ENCODE measurements at regions not wholly inside any gene's neighbourhood (a gene's known extent, or its start where the extent isn't known, plus 50 kb on each side); places are given as distances from the start of the nearest gene placed in this dataset.

DNA sequence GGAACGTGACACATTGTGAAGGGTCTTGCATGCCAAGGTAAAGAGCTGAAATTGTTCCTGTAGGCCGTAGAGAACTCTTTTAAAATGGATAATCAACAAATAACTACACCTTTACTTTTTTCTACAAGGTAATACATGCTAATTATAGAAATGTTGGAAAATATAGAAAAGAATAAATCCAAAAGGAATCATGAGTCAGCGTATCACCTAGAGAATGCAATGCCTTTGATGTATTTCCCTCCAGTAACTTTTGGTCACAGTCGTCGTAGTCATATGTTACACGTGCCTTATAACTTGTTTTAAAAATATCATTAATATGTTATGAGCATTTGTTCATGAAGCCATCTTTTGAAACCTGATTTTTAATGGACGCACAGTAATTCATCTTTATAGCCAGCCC lies 100.6 kb downstream of the LIPG start:
- H3K79me2 ChIP-seq (ENCODE audit: insufficient read depth): no peaks in the 10 kb centered on the region
- no peak overlapping the region for H3K4me2 ChIP-seq
- no peak overlapping the region for H3K27ac ChIP-seq (ENCODE audit: low read depth in 2 of 2, low read length in 1 of 2)
- ChIA-PET CTCF (no interaction called here), POLR2A (no interaction called here)
- peaks cover 4 to 11% of the 10 kb centered on the region in 2 experiments for H3K4me1 ChIP-seq (ENCODE audit: control insufficient read depth in 1 of 2, insufficient read depth in 2 of 2, low read depth in 1 of 2, low read length in 1 of 2)
- WGBS (ENCODE audit: low lambda C conversion rate): 90% methylated on average over 7 of the region's 7 CpGs
- no peak overlapping the region for H3K9ac ChIP-seq
- H3F3A ChIP-seq (replicated peaks; ENCODE audit: insufficient read depth): peaks cover 19% of the 10 kb centered on the region
- no peaks in the 10 kb centered on the region for H3K27me3 ChIP-seq (ENCODE audit: insufficient read depth)
- no peaks in the 10 kb centered on the region for H3K9me2 ChIP-seq
- no peaks in the 10 kb centered on the region for H3K9me3 ChIP-seq
- no peak for DNase-seq
- H3K4me3 ChIP-seq (ENCODE audit: low read depth in 2 of 2, low read length in 1 of 2): no peak overlapping the region
- H3K36me3 ChIP-seq (replicated peaks in 1 of 2; ENCODE audit: control insufficient read depth in 1 of 2, insufficient read depth in 2 of 2, low read length in 1 of 2): no peaks in the 10 kb centered on the region
- H4K20me1 ChIP-seq (ENCODE audit: insufficient read depth): no peaks in the 10 kb centered on the region
- no peak overlapping the region for H2AFZ ChIP-seq (ENCODE audit: low read depth)
- TF ChIP-seq TEAD4 (IDR thresholded peaks at IDR 0.05; ENCODE audit: borderline replicate concordance, insufficient read depth) (no peak), EZH2phosphoT487 (IDR thresholded peaks at IDR 0.05; ENCODE audit: borderline replicate concordance, low read depth) (no peak), MEF2A (IDR thresholded peaks at IDR 0.05; ENCODE audit: borderline replicate concordance, low read depth) (no peak), ELF1 (IDR thresholded peaks at IDR 0.05) (no peak), JUND (IDR thresholded peaks at IDR 0.05) (no peak), FOSL2 (IDR thresholded peaks at IDR 0.05; ENCODE audit: borderline replicate concordance, low read depth) (no peak), FOXJ3 (CRISPR knock-in tag; IDR thresholded peaks at IDR 0.05) (no peak), EP300 (IDR thresholded peaks at IDR 0.05; ENCODE audit: borderline replicate concordance in 1 of 2, low read depth in 1 of 2, low read length in 1 of 2) (no peak), RCOR1 (IDR thresholded peaks at IDR 0.05; ENCODE audit: low read length) (no peak), POLR2AphosphoS5 (IDR thresholded peaks at IDR 0.05; ENCODE audit: low read depth, low read length) (no peak), MAX (IDR thresholded peaks at IDR 0.05; ENCODE audit: low read depth) (no peak), MXI1 (IDR thresholded peaks at IDR 0.05; ENCODE audit: low read depth, low read length) (no peak), REST (IDR thresholded peaks at IDR 0.05; ENCODE audit: low read depth, low read length) (no peak), NFIC (IDR thresholded peaks at IDR 0.05; ENCODE audit: borderline replicate concordance) (no peak), USF1 (IDR thresholded peaks at IDR 0.05; ENCODE audit: borderline replicate concordance, low read depth) (no peak), CHD2 (IDR thresholded peaks at IDR 0.05; ENCODE audit: low read length, partially characterized antibody) (no peak), FOXM1 (IDR thresholded peaks at IDR 0.05; ENCODE audit: low read depth) (no peak)
- TF ChIP-seq, protein P1, sequence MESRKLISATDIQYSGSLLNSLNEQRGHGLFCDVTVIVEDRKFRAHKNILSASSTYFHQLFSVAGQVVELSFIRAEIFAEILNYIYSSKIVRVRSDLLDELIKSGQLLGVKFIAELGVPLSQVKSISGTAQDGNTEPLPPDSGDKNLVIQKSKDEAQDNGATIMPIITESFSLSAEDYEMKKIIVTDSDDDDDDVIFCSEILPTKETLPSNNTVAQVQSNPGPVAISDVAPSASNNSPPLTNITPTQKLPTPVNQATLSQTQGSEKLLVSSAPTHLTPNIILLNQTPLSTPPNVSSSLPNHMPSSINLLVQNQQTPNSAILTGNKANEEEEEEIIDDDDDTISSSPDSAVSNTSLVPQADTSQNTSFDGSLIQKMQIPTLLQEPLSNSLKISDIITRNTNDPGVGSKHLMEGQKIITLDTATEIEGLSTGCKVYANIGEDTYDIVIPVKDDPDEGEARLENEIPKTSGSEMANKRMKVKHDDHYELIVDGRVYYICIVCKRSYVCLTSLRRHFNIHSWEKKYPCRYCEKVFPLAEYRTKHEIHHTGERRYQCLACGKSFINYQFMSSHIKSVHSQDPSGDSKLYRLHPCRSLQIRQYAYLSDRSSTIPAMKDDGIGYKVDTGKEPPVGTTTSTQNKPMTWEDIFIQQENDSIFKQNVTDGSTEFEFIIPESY (IDR thresholded peaks at IDR 0.05; ENCODE audit: borderline replicate concordance, low read depth): no peak
- TF ChIP-seq, protein P2, sequence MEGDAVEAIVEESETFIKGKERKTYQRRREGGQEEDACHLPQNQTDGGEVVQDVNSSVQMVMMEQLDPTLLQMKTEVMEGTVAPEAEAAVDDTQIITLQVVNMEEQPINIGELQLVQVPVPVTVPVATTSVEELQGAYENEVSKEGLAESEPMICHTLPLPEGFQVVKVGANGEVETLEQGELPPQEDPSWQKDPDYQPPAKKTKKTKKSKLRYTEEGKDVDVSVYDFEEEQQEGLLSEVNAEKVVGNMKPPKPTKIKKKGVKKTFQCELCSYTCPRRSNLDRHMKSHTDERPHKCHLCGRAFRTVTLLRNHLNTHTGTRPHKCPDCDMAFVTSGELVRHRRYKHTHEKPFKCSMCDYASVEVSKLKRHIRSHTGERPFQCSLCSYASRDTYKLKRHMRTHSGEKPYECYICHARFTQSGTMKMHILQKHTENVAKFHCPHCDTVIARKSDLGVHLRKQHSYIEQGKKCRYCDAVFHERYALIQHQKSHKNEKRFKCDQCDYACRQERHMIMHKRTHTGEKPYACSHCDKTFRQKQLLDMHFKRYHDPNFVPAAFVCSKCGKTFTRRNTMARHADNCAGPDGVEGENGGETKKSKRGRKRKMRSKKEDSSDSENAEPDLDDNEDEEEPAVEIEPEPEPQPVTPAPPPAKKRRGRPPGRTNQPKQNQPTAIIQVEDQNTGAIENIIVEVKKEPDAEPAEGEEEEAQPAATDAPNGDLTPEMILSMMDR (IDR thresholded peaks at IDR 0.05): no peak
